HG02943 (cell line): ENCODE measurements at regions not wholly inside any gene's neighbourhood (a gene's known extent, or its start where the extent isn't known, plus 50 kb on each side); places are given as distances from the start of the nearest gene placed in this dataset.

Source experiments
- ATAC-seq: cut with Tn5 transposase; IDR thresholded peaks from one replicate; pipeline ENCODE4 v1.9.1; 2021; ENCODE audit warnings: mild to moderate bottlenecking, low read depth, moderate library complexity; ENCODE audit not compliant: unreplicated experiment

- no peak for ATAC-seq
Measured at GRCh38 chr2:16287281-16287680, 346.9 kb downstream of the MYCN start.

- no peak for ATAC-seq
Measured at GRCh38 chr2:16285813-16286510, 345.6 kb downstream of the MYCN start.

- no peak for ATAC-seq
Measured at GRCh38 chr2:16284941-16285625, 344.7 kb downstream of the MYCN start.

- ATAC-seq, result no peak
Measured at GRCh38 chr2:16283071-16283850, 342.9 kb downstream of the MYCN start.

- no peak for ATAC-seq
Measured at GRCh38 chr2:16282511-16282910, 342.2 kb downstream of the MYCN start.

- ATAC-seq, result no peak
Measured at GRCh38 chr2:16281451-16282335, 341.3 kb downstream of the MYCN start.

GRCh38 chr2:16280081-16280480 lies 339.7 kb downstream of the MYCN start:
- ATAC-seq, result no peak

GRCh38 chr2:16279641-16280040 lies 339.3 kb downstream of the MYCN start:
- ATAC-seq, result no peak

- ATAC-seq, result no peak
Measured at GRCh38 chr2:16279201-16279570, 338.8 kb downstream of the MYCN start.

- ATAC-seq, result no peak
Measured at GRCh38 chr2:16278421-16279200, 338.3 kb downstream of the MYCN start.

- ATAC-seq, result no peak
Measured at GRCh38 chr2:16277117-16277516, 336.8 kb downstream of the MYCN start.

GRCh38 chr2:16275661-16276060 lies 335.3 kb downstream of the MYCN start:
- ATAC-seq, result no peak

- ATAC-seq, result no peak
Measured at GRCh38 chr2:16275131-16275530, 334.8 kb downstream of the MYCN start.

- no peak for ATAC-seq
Measured at GRCh38 chr2:16273111-16273510, 332.8 kb downstream of the MYCN start.

GRCh38 chr2:16272038-16272788 lies 331.9 kb downstream of the MYCN start:
- ATAC-seq, result no peak

- ATAC-seq, result no peak
Measured at GRCh38 chr2:16271231-16271896, 331.0 kb downstream of the MYCN start.

- ATAC-seq, result no peak
Measured at GRCh38 chr2:16270441-16270840, 330.1 kb downstream of the MYCN start.

- no peak for ATAC-seq
Measured at GRCh38 chr2:16268301-16269000, 328.1 kb downstream of the MYCN start.
